ENCODE measurements at regions not wholly inside any gene's neighbourhood (a gene's known extent, or its start where the extent isn't known, plus 50 kb on each side); places are given as distances from the start of the nearest gene placed in this dataset.

GRCh38 chr10:112094984-112095383 is 88.6 kb downstream of the GPAM start:
- DNase-seq (ENCODE audit: low read depth in 3 of 3, low spot score in 1 of 3) = no peak

- no peak for DNase-seq (ENCODE audit: low read depth in 3 of 3, low spot score in 1 of 3)
Observed at GRCh38 chr10:112095731-112096130, 87.8 kb downstream of the GPAM start.

- DNase-seq (ENCODE audit: low read depth in 3 of 3, low spot score in 1 of 3) = no peak
Observed at GRCh38 chr10:112098682-112099081, 84.9 kb downstream of the GPAM start.

Data from stimulated activated CD4-positive, alpha-beta T cell treated with anti-CD3 and anti-CD28 coated beads, TNF-alpha, amount 100 ng/mL, for 1 hour (primary cell).